HEK293 (cell line): ENCODE measurements at regions not wholly inside any gene's neighbourhood (a gene's known extent, or its start where the extent isn't known, plus 50 kb on each side); places are given as distances from the start of the nearest gene placed in this dataset.

Experiments used
- CTCF ChIA-PET: fragments of 350-600 bp; formaldehyde crosslinking; extraction: SDS; loops from one replicate; lab custom pipeline; 2021; ENCODE audit warnings: antibody characterized with exemption; lab: Yijun Ruan, JAX
- POLR2A ChIA-PET: fragments of 300-600 bp; formaldehyde crosslinking; extraction: SDS; loops from one replicate; lab custom pipeline; 2020; ENCODE audit warnings: antibody characterized with exemption, inconsistent platforms; lab: Yijun Ruan, JAX
- H3K27ac ChIP-seq: fragments of 200-500 bp; sonication (Bioruptor generic); 2 replicates; pipeline ENCODE4 v1.5.1; 2014; ENCODE audit warnings: low read depth, low read length, control low read depth, inconsistent platforms; ENCODE audit errors: extremely low read depth
- H3K36me3 ChIP-seq, 2 experiments: fragments of 200-500 bp in 1 of 2; sonication (Bioruptor generic) in 1 of 2; 1 replicate in 1 of 2; 2 replicates in 1 of 2; pipeline ENCODE4 v1.5.1; 2014 to 2017; ENCODE audit warnings: inconsistent platforms in 2 of 2, low read length in 2 of 2; ENCODE audit not compliant: control insufficient read depth in 2 of 2, insufficient read depth in 1 of 2
- H3K4me1 ChIP-seq: fragments of 200-500 bp; sonication (Bioruptor generic); 2 replicates; pipeline ENCODE4 v1.5.1; 2014; ENCODE audit warnings: mild to moderate bottlenecking, low read length, inconsistent platforms; ENCODE audit not compliant: control insufficient read depth, insufficient read depth
- H3K4me3 ChIP-seq: 2 replicates; pipeline ENCODE4 v1.5.1; 2011; ENCODE audit warnings: low read depth, mild to moderate bottlenecking, control low read depth, low read length, moderate library complexity
- H3K9me3 ChIP-seq: fragments of 200-500 bp; sonication (Bioruptor generic); 2 replicates; pipeline ENCODE4 v1.5.1; 2014; ENCODE audit warnings: low read depth, low read length, inconsistent platforms; ENCODE audit not compliant: control insufficient read depth, insufficient read depth
- BCL6B ChIP-seq: fragments of 450-650 bp; formaldehyde crosslinking; IDR thresholded peaks from 2 replicates; pipeline ENCODE4 v1.5.1; 2017; ENCODE audit warnings: missing biosample characterization, missing genetic modification characterization
- KLF1 ChIP-seq: fragments of 450-650 bp; formaldehyde crosslinking; IDR thresholded peaks from 2 replicates; pipeline ENCODE4 v1.5.1; 2016; ENCODE audit warnings: missing biosample characterization, missing genetic modification characterization
- KLF8 ChIP-seq: fragments of 450-650 bp; formaldehyde crosslinking; IDR thresholded peaks from 2 replicates; pipeline ENCODE4 v1.5.1; 2016; ENCODE audit warnings: missing biosample characterization, missing genetic modification characterization
- SALL2 ChIP-seq: fragments of 450-650 bp; formaldehyde crosslinking; IDR thresholded peaks from 2 replicates; pipeline ENCODE4 v1.5.0; 2017; ENCODE audit warnings: missing biosample characterization, mild to moderate bottlenecking, missing genetic modification characterization, borderline replicate concordance
- ZBTB49 ChIP-seq: fragments of 450-650 bp; formaldehyde crosslinking; IDR thresholded peaks from 2 replicates; pipeline ENCODE4 v1.5.1; 2016; ENCODE audit warnings: missing biosample characterization, missing genetic modification characterization, low read depth
- ZEB2 ChIP-seq: fragments of 450-650 bp; formaldehyde crosslinking; IDR thresholded peaks from 2 replicates; pipeline ENCODE4 v1.5.1; 2016; ENCODE audit warnings: missing biosample characterization, missing genetic modification characterization
- ZNF18 ChIP-seq: fragments of 450-650 bp; formaldehyde crosslinking; IDR thresholded peaks from 2 replicates; pipeline ENCODE4 v1.5.1; 2016; ENCODE audit warnings: missing biosample characterization, missing genetic modification characterization
- ZNF223 ChIP-seq: fragments of 450-650 bp; formaldehyde crosslinking; IDR thresholded peaks from 2 replicates; pipeline ENCODE4 v1.5.1; 2016; ENCODE audit warnings: missing biosample characterization, missing genetic modification characterization
- ZNF311 ChIP-seq: fragments of 450-650 bp; formaldehyde crosslinking; IDR thresholded peaks from 2 replicates; pipeline ENCODE4 v1.5.1; 2017; ENCODE audit warnings: missing biosample characterization, missing genetic modification characterization, borderline replicate concordance
- ZNF48 ChIP-seq: fragments of 450-650 bp; formaldehyde crosslinking; IDR thresholded peaks from 2 replicates; pipeline ENCODE4 v1.5.1; 2016; ENCODE audit warnings: missing biosample characterization, missing genetic modification characterization
- ZNF510 ChIP-seq: fragments of 450-650 bp; formaldehyde crosslinking; IDR thresholded peaks from 2 replicates; pipeline ENCODE4 v1.5.1; 2018; ENCODE audit warnings: mild to moderate bottlenecking, missing genetic modification characterization, missing biosample characterization; ENCODE audit not compliant: insufficient replicate concordance
- ZNF518A ChIP-seq: fragments of 450-650 bp; formaldehyde crosslinking; conservative IDR thresholded peaks from 2 replicates; pipeline ENCODE4 v1.5.1; 2016; ENCODE audit warnings: low read depth, missing biosample characterization, missing genetic modification characterization
- ZNF610 ChIP-seq: fragments of 450-650 bp; formaldehyde crosslinking; IDR thresholded peaks from 2 replicates; pipeline ENCODE4 v1.5.1; 2016; ENCODE audit warnings: missing biosample characterization, missing genetic modification characterization, borderline replicate concordance
- ZNF670 ChIP-seq: fragments of 450-650 bp; formaldehyde crosslinking; IDR thresholded peaks from 2 replicates; pipeline ENCODE4 v1.5.1; 2016; ENCODE audit warnings: missing biosample characterization, missing genetic modification characterization, low read depth
- ZSCAN4 ChIP-seq: fragments of 450-650 bp; formaldehyde crosslinking; IDR thresholded peaks from 2 replicates; pipeline ENCODE4 v1.5.1; 2017; ENCODE audit warnings: missing biosample characterization, missing genetic modification characterization

GRCh38 chr2:189306525-189306924, 127.0 kb upstream of the COL5A2 start:
- H3K36me3 ChIP-seq = no peaks in the 10 kb centered on the region
- ChIA-PET POLR2A (no interaction called here), CTCF (no interaction called here)
- no peak overlapping the region for H3K4me3 ChIP-seq
- no peaks in the 10 kb centered on the region for H3K9me3 ChIP-seq
- TF ChIP-seq SALL2 (tag by site-specific recombination) = no peak
- TF ChIP-seq ZNF610 = no peak
- TF ChIP-seq ZNF518A (tag by site-specific recombination) = no peak
- TF ChIP-seq ZSCAN4 (tag by site-specific recombination) = no peak
- no peak for TF ChIP-seq ZNF223
- TF ChIP-seq ZNF510 (tag by site-specific recombination) = no peak
- no peak for TF ChIP-seq ZEB2 (tag by site-specific recombination)
- TF ChIP-seq KLF8 = no peak
- no peak for TF ChIP-seq ZNF18 (tag by site-specific recombination)
- no peak for TF ChIP-seq KLF1 (tag by site-specific recombination)
- TF ChIP-seq ZBTB49 (tag by site-specific recombination) = no peak
- TF ChIP-seq ZNF48 (tag by site-specific recombination) = no peak
- TF ChIP-seq ZNF670 (tag by site-specific recombination) = no peak
- TF ChIP-seq BCL6B = no peak
- no peak for TF ChIP-seq ZNF311 (tag by site-specific recombination)
- no peak overlapping the region for H3K27ac ChIP-seq
- no peaks in the 10 kb centered on the region for H3K4me1 ChIP-seq
